Head of caudate nucleus (tissue), 42 donors: ENCODE measurements at regions not wholly inside any gene's neighbourhood (a gene's known extent, or its start where the extent isn't known, plus 50 kb on each side); places are given as distances from the start of the nearest gene placed in this dataset.

Experiments
- DNase-seq, 42 donors: peaks; one replicate each; pipeline versions ENCODE4 v3.0.0 to v3.0.0-alpha.2; 2020 to 2021; ENCODE audit warnings: mixed read lengths in 7 of 42
- intact Hi-C: fragments of 100-400 bp; cut with DNase I; formaldehyde crosslinking; loops from one replicate; pipeline ENCODE4 v1.15.0; 2022

DNA sequence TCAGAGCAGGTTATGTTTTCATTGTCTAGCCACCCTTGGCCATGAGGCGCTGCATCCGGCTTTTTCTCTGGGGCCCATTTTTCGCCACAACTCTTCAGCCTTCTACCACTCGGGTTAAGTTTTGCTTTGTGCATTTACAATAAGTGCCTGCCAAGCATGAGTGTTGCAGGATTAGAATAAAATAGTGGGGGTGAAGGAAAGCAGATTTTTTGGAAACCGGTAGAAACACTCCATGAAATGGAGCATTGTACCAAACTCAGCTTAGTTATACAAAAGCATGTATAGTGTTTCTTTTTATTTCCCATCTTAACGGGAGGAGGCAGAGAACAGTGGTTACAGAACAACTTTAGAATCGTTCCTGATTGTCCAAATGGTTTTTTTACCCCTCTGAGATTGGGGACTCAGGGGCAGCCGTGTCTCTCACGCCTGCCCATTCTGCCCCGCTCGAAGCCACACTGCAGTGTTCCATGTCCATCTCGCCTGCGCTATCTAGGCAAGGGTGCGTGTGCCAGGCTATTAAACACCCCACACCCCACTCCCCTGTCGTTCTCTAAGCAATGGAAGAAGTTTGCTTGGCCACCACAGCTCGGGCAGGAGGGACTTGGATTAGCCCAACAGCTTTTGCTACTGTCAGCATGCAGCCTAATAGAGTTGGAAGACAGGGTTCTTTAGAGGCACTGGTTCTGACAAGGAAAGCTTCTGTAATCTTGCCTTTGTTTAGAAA lies 268.8 kb upstream of the WWC1 start:
- no peak for DNase-seq
- intact Hi-C loops = no loop called here

GRCh38 chr5:168023191-168023590 lies 268.3 kb upstream of the WWC1 start:
- intact Hi-C loops = no loop called here

GRCh38 chr5:168024306-168024705 lies 267.1 kb upstream of the WWC1 start:
- intact Hi-C loops = no loop called here
- DNase-seq = no peak

More at GRCh38 chr5:168023191-168023590, 268.3 kb upstream of the WWC1 start:
- peak; percentile 23 to 82 (median 62) for DNase-seq

DNA sequence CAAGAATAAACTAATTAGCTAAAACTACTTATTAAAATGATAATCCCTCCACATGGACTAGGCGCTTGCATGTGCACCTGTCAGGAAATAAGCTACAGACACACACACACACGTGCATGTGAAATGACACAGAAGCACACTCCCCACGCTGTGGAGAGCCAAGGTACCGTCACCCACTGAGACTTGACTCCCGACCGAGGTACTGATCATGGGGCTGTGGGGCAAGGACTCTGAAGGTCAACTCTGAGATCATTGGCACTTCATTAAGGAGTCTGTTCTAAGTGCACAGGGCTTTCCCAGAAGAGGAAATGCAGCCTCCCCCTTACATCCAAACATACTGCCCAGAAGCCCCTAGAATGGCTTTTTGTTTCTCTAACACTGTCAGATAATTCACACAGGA lies 264.4 kb upstream of the WWC1 start:
- no peak for DNase-seq
- intact Hi-C loops = no loop called here

GRCh38 chr5:168030912-168031311 lies 260.5 kb upstream of the WWC1 start:
- intact Hi-C loops = no loop called here
- no peak for DNase-seq

GRCh38 chr5:168031614-168032013 lies 259.8 kb upstream of the WWC1 start:
- no peak for DNase-seq
- intact Hi-C loops = no loop called here

DNA sequence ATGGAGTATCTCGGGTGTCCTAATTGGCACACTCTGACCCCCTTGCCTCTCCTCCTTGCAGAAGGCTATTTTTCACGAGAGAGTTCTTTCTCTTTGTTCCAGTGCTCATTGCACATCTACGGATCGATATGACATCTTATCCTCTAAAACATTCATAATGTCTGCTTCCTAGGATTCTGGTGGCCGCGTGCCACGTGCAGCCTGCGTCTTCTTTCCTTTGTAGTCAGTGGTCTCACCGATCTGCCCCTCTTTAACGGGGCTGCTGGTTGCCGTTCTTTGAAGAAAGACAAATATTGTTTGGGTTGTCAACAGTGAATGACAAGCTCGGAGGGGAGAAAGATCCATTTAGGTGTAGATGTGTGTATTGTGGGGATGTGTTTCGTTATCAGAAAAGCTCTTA lies 252.4 kb upstream of the WWC1 start:
- no peak for DNase-seq
- intact Hi-C loops = no loop called here

DNA sequence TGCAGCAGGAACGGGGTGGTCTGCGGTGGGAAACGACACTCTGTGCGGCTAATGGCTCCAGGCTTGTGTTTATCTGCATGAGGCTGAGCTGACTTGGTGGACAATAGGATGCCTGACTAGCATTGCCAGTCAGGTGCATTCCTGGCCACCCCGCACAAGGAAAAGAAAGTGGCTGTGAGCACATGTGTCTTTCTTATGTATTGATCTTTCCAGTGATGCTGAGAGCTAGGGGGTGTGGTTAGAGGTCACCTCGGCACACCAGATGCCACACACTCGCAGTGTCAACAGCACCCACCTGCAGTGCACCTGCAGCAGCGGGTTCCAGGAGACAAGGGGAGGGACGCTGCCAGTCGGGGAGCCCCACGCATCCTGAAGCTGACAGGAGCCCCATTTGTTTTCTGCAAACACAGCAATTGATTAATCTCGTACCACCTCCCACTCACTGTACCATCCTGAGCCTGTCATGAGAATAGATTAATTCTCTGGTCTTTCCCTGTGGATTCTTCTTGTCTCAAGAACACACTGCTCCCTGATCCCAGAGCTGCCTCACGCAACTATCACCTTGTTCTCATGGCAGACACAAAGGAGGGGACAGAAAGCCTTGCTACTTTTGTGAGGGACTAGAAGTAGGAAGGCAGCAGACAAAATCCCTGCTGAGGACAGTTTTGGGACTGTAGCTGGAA lies 251.7 kb upstream of the WWC1 start:
- DNase-seq = peak in 3 of 42 donors; percentile 8 to 36 (median 8)
- intact Hi-C loops = no loop called here

DNA sequence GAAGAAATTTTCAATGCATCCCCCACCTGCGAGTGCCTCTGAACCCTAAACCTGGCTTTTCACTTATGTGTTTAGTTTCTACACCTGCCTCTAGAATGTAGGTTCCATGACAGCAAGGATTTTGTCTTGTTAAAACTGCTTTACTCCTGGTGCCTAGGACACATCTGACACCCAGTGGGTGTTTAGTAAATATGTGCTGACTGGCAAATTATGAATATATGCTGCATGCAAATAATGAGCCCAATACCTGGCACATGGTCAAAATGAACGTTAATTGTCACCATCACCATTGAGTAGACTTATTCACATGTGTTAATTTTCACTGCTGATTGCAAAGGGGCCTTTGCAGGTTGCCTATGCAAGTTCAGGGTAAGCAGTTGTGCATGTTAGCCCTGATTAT lies 249.9 kb upstream of the WWC1 start:
- intact Hi-C loops = no loop called here
- DNase-seq = no peak

- no peak for DNase-seq
- intact Hi-C loops = no loop called here
These were observed 249.0 kb upstream of the WWC1 start for GRCh38 chr5:168042284-168043068.

- intact Hi-C loops = no loop called here
These were observed 245.3 kb upstream of the WWC1 start for GRCh38 chr5:168046163-168046562.

GRCh38 chr5:168047043-168047668 lies 244.3 kb upstream of the WWC1 start:
- peak in 40 of 42 donors; percentile 13 to 77 (median 53) for DNase-seq
- intact Hi-C loops = no loop called here

More at GRCh38 chr5:168046163-168046562, 245.3 kb upstream of the WWC1 start:
- no peak for DNase-seq

DNA sequence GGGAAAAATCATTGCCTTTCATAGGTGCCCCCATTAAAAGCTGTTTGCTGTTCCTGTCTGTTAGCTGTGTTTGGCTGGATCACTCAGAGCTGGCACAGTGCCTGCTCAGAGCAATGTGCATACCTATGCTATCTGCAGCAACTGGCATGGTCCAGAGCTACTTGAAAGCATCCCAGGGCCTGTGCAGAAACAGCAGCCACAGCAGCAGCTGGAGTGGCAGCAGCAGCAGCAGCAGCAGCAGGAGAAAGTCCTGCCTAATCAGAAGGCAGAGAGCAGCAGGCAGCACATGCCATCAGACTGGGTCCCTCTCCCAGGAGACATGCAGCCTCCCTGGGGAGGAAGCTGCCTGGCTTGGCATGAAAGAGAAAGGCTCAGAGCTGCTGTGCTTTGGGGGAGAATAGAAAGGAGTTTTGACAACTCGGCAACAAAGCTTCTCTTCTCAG lies 243.8 kb upstream of the WWC1 start:
- DNase-seq = peak in 23 of 42 donors; percentile 3 to 49 (median 22)
- intact Hi-C loops = no loop called here

DNA sequence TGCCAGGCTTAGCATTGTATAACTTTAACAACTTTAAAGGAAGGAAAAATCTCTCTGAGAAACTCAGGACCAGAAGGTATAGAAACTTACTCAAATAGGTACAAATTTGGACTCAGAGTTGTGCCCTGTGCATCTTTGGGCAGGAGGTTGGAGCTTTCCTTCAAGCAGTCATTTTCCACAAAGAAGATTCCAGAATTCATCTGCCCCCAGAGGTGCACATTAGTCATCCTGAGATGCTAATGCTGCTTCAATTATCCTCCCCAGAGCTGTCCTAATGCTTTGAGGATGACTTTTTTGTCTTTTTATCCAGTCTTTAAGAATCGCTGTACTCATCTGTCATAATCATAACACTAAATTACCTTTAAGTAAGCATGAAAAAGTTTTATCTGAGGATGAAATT lies 243.0 kb upstream of the WWC1 start:
- intact Hi-C loops = no loop called here
- peak in 18 of 42 donors; percentile 5 to 63 (median 39) for DNase-seq

DNA sequence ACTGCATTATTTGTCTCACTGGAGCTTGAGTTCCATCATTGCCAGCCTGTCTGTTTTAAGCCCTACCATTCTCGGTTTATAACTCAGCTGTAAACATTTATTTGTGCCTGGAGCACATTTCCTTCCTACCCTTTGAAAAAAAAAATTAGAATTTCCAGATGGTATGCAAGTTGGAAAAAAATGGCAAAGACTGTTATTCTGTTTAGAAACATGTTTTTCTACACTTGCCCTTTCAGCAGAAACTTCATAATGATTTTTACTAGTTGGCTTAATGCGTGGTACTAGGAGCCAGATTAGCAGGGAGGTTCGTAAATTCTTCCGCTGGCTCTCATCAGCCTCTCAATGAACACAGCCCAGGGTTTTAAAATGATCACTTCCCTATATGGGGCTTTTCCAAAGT lies 238.8 kb upstream of the WWC1 start:
- DNase-seq = no peak
- intact Hi-C loops = no loop called here

- no peak for DNase-seq
- intact Hi-C loops = no loop called here
These were observed 237.4 kb upstream of the WWC1 start for GRCh38 chr5:168054091-168054490.

GRCh38 chr5:168055141-168055683 lies 236.2 kb upstream of the WWC1 start:
- intact Hi-C loops = no loop called here
- DNase-seq = no peak

GRCh38 chr5:168055961-168056360 lies 235.5 kb upstream of the WWC1 start:
- intact Hi-C loops = no loop called here
- DNase-seq = no peak

DNA sequence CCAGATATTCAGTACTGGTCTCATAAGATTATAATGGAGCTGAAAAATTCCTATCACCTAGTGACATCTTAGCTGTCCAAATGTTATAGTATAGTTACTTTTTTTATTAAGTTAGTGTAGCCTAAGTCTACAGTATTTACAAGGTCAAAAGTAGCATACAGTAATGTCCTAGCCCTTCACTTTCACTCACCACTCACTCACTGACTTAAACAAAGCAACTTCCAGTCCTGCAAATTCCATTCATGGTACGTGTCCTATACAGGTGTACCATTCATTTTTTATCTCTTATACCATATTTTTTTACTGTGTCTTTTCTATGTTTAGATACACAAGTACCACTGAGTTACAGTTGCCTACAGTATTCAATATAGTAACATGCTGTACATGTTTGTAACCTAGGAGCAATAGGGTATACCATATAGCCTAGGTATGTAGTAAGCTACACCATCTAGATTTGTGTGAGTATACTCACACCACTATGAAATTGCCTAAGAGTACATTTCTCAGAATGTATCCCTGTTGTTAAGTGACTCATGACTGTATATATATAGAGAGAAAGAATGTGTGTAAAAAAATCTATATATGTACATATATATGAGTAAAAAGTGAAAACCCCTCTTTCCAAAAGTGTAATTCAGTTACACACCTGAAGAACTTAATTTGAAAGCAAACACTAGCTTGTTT lies 234.8 kb upstream of the WWC1 start:
- DNase-seq = no peak
- intact Hi-C loops = no loop called here
